Activated CD4-positive, alpha-beta T cell treated with anti-CD3 and anti-CD28 coated beads, Interleukin-2, amount 10 ng/mL, durations not matched to agents 7 days and 5 days (primary cell): ENCODE measurements at regions not wholly inside any gene's neighbourhood (a gene's known extent, or its start where the extent isn't known, plus 50 kb on each side); places are given as distances from the start of the nearest gene placed in this dataset.
"Not testable (repeated sequence)": the region's sequence is repeated elsewhere in the genome, so short reads cannot be mapped to it uniquely, and the experiment has no call there.

Source experiments
- CTCF ChIA-PET: fragments of 350-600 bp; sonication (Branson Sonifier 250); formaldehyde crosslinking; loops from one replicate; lab custom pipeline; 2021; ENCODE audit warnings: antibody characterized with exemption; lab: Charles Lee
- POLR2A ChIA-PET: fragments of 350-600 bp; sonication (Branson Sonifier 250); formaldehyde crosslinking; loops from one replicate; lab custom pipeline; 2021; ENCODE audit warnings: antibody characterized with exemption; lab: Charles Lee
- DNase-seq: peaks from one replicate; pipeline ENCODE4 v3.0.0-alpha.2; 2020
- H3K27ac Mint-ChIP-seq: one replicate; pipeline ENCODE4 v1.8.0; 2021; ENCODE audit warnings: mild to moderate bottlenecking, moderate library complexity, mixed read lengths
- H3K27me3 Mint-ChIP-seq: one replicate; pipeline ENCODE4 v1.8.0; 2021; ENCODE audit warnings: mixed read lengths
- H3K36me3 Mint-ChIP-seq: one replicate; pipeline ENCODE4 v1.8.0; 2021; ENCODE audit warnings: low read depth, mixed read lengths
- H3K4me1 Mint-ChIP-seq: one replicate; pipeline ENCODE4 v1.8.0; 2021; ENCODE audit warnings: mixed read lengths
- H3K4me3 Mint-ChIP-seq: one replicate; pipeline ENCODE4 v1.8.0; 2021; ENCODE audit warnings: mild to moderate bottlenecking, moderate library complexity, mixed read lengths
- H3K9me3 Mint-ChIP-seq: one replicate; pipeline ENCODE4 v1.8.0; 2021; ENCODE audit warnings: mixed read lengths

DNA sequence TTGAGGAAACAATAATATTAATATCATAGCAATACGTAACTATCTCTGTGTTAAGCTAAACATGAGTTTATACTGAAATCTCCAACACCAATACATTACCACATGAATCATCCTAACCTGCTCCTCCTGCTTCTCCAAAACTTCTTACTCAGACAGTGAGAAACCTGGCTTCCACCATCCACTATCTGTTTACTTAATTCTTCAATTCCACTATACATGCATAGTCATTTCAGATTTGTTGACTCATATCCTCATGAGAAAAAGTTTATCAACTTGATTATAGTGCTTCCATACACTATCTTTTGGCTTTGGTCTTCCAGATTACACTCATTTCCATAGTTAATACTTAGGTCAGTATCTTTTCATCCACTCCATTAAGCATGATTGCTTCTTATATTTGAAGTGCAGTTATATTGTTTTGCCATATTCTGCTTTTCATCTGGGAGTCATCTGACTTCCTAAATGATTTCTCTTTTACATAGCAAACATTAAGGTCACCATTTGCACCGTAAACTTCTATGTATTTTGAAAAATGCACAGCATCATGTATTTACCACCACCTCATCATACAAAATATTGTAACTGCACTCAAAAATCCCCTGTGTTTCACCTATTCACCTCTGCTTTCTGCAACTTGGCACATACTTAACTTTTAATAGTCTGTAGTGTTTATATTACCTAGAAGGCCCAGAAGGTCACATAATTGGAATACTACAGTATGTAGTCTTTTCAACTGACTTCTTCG is 970.6 kb downstream of the DIPK2A start:
- no peak overlapping the region for H3K4me3 Mint-ChIP-seq
- H3K27ac Mint-ChIP-seq: no peak overlapping the region
- DNase-seq: no peak
- no peaks in the 10 kb centered on the region for H3K9me3 Mint-ChIP-seq
- POLR2A ChIA-PET: no interaction called here
- H3K36me3 Mint-ChIP-seq: no peaks in the 10 kb centered on the region
- H3K4me1 Mint-ChIP-seq: no peaks in the 10 kb centered on the region
- CTCF ChIA-PET: no interaction called here
- no peaks in the 10 kb centered on the region for H3K27me3 Mint-ChIP-seq

DNA sequence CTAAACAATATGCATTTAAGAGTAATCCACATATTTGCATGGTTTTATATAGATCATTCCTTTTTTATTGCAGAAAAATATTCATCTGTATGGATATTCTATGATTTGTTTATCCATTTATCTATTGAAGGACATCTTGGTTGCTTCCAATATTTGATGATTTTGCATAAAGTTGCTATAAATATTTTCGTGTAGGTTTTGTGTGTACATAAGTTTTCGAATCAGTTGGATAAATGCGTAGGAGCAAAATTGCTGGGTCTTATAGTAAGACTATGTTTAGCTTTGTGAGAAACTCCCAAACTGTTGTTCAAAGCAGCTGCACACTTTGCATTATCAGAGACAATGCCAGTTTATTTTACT is 971.2 kb downstream of the DIPK2A start:
- Mint-ChIP-seq H3K4me3 (no peak overlapping the region), H3K27ac (no peak overlapping the region), H3K4me1 (no peaks in the 10 kb centered on the region), H3K36me3 (no peaks in the 10 kb centered on the region), H3K27me3 (no peaks in the 10 kb centered on the region), H3K9me3 (no peaks in the 10 kb centered on the region)
- CTCF ChIA-PET: no interaction called here
- POLR2A ChIA-PET: no interaction called here
- no peak for DNase-seq

DNA sequence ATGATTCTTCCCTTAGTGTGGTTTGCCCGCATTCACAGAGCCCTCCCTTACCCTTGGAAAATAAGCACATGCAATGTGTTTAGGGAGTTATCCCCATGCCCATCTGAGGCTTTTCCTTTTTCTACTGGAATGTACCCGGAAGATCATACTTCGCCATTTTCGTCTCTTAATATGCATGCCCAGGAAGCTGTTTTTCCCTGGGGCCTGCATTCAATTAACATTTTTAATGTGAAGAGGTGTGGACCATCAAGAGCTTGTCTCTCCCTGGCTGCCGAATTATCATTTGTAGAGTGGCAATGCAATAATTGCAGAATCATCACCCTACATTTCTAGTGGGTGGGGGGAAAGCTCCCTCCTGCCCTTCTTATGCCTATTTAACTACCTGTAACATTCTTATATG is 976.3 kb downstream of the DIPK2A start:
- no peak for DNase-seq
- H3K9me3 Mint-ChIP-seq: no peaks in the 10 kb centered on the region
- ChIA-PET POLR2A (no interaction called here), CTCF (no interaction called here)
- no peaks in the 10 kb centered on the region for H3K36me3 Mint-ChIP-seq
- H3K4me3 Mint-ChIP-seq: no peak overlapping the region
- H3K27ac Mint-ChIP-seq: no peak overlapping the region
- no peaks in the 10 kb centered on the region for H3K4me1 Mint-ChIP-seq
- H3K27me3 Mint-ChIP-seq: no peaks in the 10 kb centered on the region

DNA sequence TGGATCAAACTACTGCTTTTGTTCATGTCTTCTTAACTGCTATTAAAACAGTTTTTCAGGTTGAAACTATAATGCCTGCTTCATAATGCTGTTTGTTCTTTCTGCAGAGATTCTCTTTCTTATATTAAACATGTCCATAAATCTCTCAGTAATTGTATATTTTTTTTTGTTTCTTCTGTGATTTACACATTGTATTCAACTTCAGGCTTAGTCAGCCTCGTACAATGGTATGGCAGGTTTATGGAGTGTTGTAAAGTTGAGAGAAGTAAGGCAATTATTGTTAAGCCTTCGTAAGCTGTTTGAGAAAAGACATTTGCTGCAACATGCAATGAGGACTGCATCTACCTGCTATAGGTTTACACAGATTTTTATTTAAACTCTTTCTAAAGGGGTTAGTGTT is 977.1 kb downstream of the DIPK2A start:
- no peaks in the 10 kb centered on the region for H3K9me3 Mint-ChIP-seq
- H3K4me3 Mint-ChIP-seq: no peak overlapping the region
- ChIA-PET POLR2A (no interaction called here), CTCF (no interaction called here)
- DNase-seq: no peak
- H3K4me1 Mint-ChIP-seq: no peaks in the 10 kb centered on the region
- no peak overlapping the region for H3K27ac Mint-ChIP-seq
- no peaks in the 10 kb centered on the region for H3K36me3 Mint-ChIP-seq
- no peaks in the 10 kb centered on the region for H3K27me3 Mint-ChIP-seq

DNA sequence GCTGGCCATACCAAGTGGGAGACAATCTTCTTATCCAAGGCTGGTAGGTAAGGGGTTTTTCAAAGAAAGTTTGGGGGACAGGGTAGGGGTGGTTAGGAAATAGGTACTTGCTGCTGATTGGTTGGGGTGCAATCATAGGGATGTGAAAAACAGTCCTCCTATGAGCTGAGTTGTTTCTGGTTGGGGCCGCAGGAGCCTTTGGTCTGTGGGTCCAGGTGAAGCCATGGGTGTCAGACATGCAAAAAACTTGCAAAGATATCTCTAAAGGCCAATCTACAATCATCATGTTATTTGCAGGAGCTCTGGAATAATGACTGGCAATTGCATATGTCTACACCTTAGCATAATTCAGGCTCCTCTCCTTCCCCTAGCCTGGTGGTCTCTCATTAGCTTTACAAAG is 982.3 kb downstream of the DIPK2A start:
- ChIA-PET POLR2A (no interaction called here), CTCF (no interaction called here)
- Mint-ChIP-seq H3K4me3 (no peak overlapping the region), H3K9me3 (no peaks in the 10 kb centered on the region), H3K4me1 (no peaks in the 10 kb centered on the region), H3K27me3 (no peaks in the 10 kb centered on the region), H3K27ac (no peak overlapping the region), H3K36me3 (no peaks in the 10 kb centered on the region)
- no peak for DNase-seq

DNA sequence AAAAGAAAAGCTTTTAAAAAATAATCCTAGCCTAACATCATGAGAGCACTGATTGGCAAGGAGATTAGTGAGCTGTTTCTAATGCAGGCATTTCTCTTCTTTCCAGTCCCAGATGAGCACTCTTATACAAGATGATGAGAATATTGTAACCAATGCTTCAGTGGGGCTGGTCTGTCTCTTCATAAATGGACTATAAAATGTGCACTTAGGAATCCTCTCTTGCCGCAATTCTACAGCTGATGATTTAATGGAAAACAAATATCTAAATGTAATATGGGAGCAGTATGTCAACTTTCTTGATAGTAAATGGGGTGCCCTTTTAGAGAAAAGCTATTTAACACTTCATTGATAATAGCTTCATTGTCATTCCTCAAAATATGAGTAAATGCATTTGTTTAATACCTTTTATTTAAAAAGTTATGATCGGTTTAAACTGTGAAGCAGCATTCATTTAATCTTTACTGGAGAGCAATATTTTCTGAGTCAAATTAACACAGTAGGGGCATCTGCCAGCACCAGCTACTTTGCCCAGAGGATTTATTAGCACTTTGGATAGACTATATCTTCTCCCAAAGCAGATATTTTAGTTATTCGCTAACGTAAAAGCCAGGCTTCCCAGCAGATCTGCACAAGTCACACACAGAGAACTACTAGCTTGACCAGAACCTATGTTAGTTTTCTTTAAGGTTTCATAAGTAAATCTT is 985.9 kb downstream of the DIPK2A start:
- CTCF ChIA-PET: no interaction called here
- POLR2A ChIA-PET: no interaction called here
- Mint-ChIP-seq H3K9me3 (no peaks in the 10 kb centered on the region), H3K4me3 (no peak overlapping the region), H3K36me3 (no peaks in the 10 kb centered on the region), H3K27me3 (no peaks in the 10 kb centered on the region), H3K4me1 (no peaks in the 10 kb centered on the region), H3K27ac (no peak overlapping the region)
- no peak for DNase-seq

DNA sequence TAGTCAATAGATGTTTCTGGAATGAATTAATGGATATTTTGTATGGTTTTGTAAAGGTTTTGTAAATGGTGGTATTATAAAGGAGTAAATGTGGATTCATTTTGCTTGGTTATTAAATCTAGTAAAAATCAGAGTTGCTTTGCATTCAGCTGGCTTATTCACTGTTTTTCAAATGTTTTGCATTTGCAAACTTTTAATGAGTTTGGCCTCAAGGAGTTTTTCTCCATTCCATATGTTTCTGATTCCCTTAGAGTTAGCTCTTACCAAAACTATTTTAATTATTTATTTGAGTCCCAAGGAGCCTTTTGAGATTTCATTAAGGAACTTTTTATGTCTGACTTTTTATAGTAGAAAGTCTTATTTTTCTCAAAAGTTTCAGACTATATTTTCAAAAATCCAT is 992.2 kb downstream of the DIPK2A start:
- ChIA-PET POLR2A (no interaction called here), CTCF (no interaction called here)
- no peaks in the 10 kb centered on the region for H3K9me3 Mint-ChIP-seq
- no peaks in the 10 kb centered on the region for H3K27me3 Mint-ChIP-seq
- no peaks in the 10 kb centered on the region for H3K36me3 Mint-ChIP-seq
- H3K27ac Mint-ChIP-seq: no peak overlapping the region
- no peak overlapping the region for H3K4me3 Mint-ChIP-seq
- DNase-seq: no peak
- H3K4me1 Mint-ChIP-seq: no peaks in the 10 kb centered on the region

DNA sequence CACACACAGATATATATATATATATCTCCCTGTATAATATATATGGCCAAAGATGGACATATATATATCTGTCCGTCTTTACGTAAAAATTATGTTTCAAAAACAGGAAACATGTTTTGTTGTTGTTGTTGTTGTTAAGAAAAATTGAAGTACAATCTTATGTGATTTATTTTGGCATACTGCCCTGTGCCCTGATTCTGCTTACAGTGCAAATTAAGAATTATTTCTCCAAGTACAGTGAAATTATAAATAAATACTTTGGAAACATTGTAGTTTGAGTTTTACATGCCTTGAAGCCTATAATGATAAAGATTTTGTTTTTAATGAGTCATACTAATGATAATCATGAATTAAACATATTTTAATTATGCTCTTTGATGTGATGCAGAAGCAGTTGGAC is 994.9 kb downstream of the DIPK2A start:
- Mint-ChIP-seq H3K9me3 (peaks cover 1% of the 10 kb centered on the region), H3K27ac (no peak overlapping the region), H3K4me1 (no peaks in the 10 kb centered on the region), H3K36me3 (no peaks in the 10 kb centered on the region), H3K27me3 (no peaks in the 10 kb centered on the region), H3K4me3 (no peak overlapping the region)
- CTCF ChIA-PET: no interaction called here
- POLR2A ChIA-PET: no interaction called here
- DNase-seq: no peak

DNA sequence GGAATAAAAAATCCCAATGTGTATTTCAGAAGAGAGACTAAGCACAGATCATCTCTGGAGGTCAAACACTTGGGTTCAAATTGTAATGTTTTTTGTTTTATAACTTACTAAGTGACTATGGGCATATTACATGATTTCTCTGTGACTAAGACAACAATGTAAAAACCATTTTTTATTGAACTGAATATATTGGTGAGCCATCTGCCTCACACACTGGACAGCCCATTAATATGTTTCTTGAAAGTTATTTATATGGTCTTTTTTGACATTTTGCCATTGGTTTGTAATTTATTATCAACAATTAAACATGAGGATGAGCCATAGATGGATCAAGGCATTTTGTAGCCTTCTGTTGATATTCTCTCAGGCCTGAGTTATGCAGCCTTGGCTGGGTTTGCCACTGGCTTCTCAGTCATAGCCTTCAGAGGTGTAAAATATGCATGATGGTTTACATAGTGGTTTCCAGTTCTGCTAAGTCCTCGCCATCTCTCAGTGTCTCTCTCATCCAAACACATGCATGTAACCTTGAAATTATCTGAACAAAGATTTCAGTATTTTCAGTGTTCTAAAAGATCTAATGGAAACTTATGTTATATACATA is 997.2 kb downstream of the DIPK2A start:
- ChIA-PET CTCF (no interaction called here), POLR2A (no interaction called here)
- H3K4me1 Mint-ChIP-seq: no peaks in the 10 kb centered on the region
- H3K36me3 Mint-ChIP-seq: no peaks in the 10 kb centered on the region
- no peak overlapping the region for H3K27ac Mint-ChIP-seq
- H3K27me3 Mint-ChIP-seq: no peaks in the 10 kb centered on the region
- no peak for DNase-seq
- peaks cover 4% of the 10 kb centered on the region for H3K9me3 Mint-ChIP-seq
- no peak overlapping the region for H3K4me3 Mint-ChIP-seq

DNA sequence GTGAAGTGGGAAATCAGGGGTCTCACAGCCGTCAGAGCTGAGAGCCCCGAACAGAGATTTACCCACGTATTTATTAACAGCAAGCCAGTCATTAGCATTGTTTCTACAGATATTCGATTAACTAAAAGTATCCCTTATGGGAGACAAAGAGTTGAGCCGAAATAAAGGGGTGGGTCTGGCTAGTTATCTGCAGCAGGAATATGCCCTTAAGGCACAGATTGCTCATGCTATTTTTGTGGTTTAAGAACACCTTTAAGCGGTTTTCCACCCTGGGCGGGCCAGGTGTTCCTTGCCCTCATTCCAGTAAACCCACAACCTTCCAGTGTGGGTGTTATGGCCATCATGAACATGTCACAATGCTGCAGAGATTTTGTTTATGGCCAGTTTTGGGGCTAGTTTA is 1012.9 kb downstream of the DIPK2A start:
- H3K4me3 Mint-ChIP-seq, CTCF ChIA-PET, POLR2A ChIA-PET, DNase-seq, H3K36me3 Mint-ChIP-seq, H3K4me1 Mint-ChIP-seq, H3K27me3 Mint-ChIP-seq, H3K9me3 Mint-ChIP-seq, H3K27ac Mint-ChIP-seq: not testable (repeated sequence)

DNA sequence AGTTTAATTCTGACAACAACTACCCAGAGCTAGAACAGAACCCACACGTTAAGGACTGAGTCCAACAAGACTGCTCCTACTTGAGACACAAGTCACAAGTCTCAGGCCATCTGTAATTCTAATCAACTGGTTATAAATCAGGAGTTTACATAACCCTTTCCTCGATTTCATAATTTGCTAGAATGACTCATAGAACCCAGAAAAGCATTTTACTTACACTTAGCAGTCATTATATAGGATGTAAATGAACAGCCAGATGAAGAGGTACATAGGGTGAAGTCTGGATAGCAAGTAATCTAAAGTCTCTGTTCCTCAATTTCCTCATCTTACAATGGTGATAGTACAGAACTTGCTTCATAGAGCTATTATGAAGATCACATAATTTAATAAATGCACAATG is 1018.2 kb downstream of the DIPK2A start:
- H3K4me3 Mint-ChIP-seq: no peak overlapping the region
- ChIA-PET POLR2A (no interaction called here), CTCF (no interaction called here)
- no peak overlapping the region for H3K27ac Mint-ChIP-seq
- H3K4me1 Mint-ChIP-seq: no peaks in the 10 kb centered on the region
- H3K27me3 Mint-ChIP-seq: no peaks in the 10 kb centered on the region
- DNase-seq: no peak
- no peaks in the 10 kb centered on the region for H3K36me3 Mint-ChIP-seq
- H3K9me3 Mint-ChIP-seq: no peaks in the 10 kb centered on the region

DNA sequence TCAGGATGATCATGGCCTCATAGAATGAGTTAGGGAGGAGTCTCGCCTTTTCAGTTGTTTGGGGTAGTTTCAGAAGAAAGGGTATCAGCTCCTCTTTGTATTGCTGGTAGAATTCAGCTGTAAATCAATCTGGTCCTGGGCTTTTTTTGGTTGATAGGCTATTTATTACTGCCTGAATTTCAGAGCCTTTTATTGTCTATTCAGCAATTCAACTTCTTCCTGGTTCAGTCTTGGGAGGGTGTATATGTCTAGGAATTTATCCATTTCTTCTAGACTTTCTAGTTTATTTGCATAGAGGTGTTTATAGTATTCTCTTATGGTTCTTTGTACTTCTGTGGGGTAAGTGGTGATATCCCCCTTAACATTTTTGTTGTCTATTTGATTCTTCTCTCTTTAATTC is 1024.2 kb downstream of the DIPK2A start:
- DNase-seq: no peak
- CTCF ChIA-PET: no interaction called here
- Mint-ChIP-seq H3K27ac (no peak overlapping the region), H3K36me3 (no peaks in the 10 kb centered on the region), H3K27me3 (no peaks in the 10 kb centered on the region), H3K4me1 (no peaks in the 10 kb centered on the region), H3K4me3 (no peak overlapping the region), H3K9me3 (peaks cover 16% of the 10 kb centered on the region)
- POLR2A ChIA-PET: no interaction called here

DNA sequence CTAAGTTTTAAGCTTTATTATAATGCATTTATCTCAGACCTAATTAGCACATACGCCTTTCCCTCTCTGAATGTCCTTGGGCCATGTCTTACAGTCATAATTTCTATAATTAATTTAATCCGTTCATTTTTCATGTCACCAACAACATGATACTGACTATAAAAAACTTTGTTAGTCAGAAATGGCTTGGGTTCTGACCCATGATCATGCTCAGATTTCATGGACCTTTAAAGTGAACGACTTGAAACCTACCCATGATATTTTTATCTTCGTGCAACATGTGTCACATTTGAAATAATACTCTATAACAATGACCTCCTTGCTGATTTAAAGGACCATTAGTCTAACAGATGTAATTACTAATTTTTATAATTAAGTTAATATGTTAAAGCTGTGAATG is 1033.8 kb downstream of the DIPK2A start:
- POLR2A ChIA-PET: no interaction called here
- no peak for DNase-seq
- Mint-ChIP-seq H3K36me3 (no peaks in the 10 kb centered on the region), H3K9me3 (peaks cover 8% of the 10 kb centered on the region), H3K4me1 (no peaks in the 10 kb centered on the region), H3K27me3 (no peaks in the 10 kb centered on the region), H3K4me3 (no peak overlapping the region), H3K27ac (no peak overlapping the region)
- CTCF ChIA-PET: no interaction called here

DNA sequence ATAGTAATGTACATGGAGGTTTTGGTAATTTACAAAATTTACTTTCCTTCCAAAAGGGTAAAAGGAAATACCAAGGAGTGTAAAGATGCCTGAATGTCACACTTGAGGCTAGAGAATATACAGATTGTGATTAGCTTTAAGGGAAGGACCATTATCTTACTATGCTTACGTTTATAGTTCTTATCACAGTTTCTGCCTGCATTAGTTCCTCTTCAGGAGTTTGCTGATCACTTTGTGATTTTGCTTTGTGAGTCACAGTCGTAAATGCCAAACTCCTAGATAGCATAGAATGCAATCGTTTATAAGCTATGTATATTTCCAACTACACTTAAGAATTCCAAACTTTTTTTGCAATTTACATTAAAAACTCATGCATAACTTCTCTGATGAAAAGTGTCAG is 1034.6 kb downstream of the DIPK2A start:
- POLR2A ChIA-PET: no interaction called here
- Mint-ChIP-seq H3K36me3 (no peaks in the 10 kb centered on the region), H3K27ac (no peak overlapping the region), H3K27me3 (no peaks in the 10 kb centered on the region), H3K9me3 (peaks cover 6% of the 10 kb centered on the region), H3K4me3 (no peak overlapping the region), H3K4me1 (no peaks in the 10 kb centered on the region)
- DNase-seq: no peak
- CTCF ChIA-PET: no interaction called here
